ENCODE measurements at regions not wholly inside any gene's neighbourhood (a gene's known extent, or its start where the extent isn't known, plus 50 kb on each side); places are given as distances from the start of the nearest gene placed in this dataset.
"Not testable (repeated sequence)": the region's sequence is repeated elsewhere in the genome, so short reads cannot be mapped to it uniquely, and the experiment has no call there.

- DNase-seq (ENCODE audit: low read depth, low spot score); H3K4me3 ChIP-seq (ENCODE audit: low read length): not testable (repeated sequence)
Measured at GRCh38 chr14:105630293-105630934, 104.0 kb downstream of the TMEM121 start.

GRCh38 chr14:105630935-105631779 lies 104.8 kb downstream of the TMEM121 start:
- H3K4me3 ChIP-seq (ENCODE audit: low read length); DNase-seq (ENCODE audit: low read depth, low spot score): not testable (repeated sequence)

GRCh38 chr14:105632010-105632409 lies 105.6 kb downstream of the TMEM121 start:
- H3K4me3 ChIP-seq (ENCODE audit: low read length), result no peak overlapping the region
- DNase-seq (ENCODE audit: low read depth, low spot score), result no peak

- DNase-seq (ENCODE audit: low read depth, low spot score); H3K4me3 ChIP-seq (ENCODE audit: low read length): not testable (repeated sequence)
Measured at GRCh38 chr14:105633596-105633995, 107.2 kb downstream of the TMEM121 start.

- no peak overlapping the region for H3K4me3 ChIP-seq (ENCODE audit: low read length)
- no peak for DNase-seq (ENCODE audit: low read depth, low spot score)
Measured at GRCh38 chr14:105635560-105635959, 109.2 kb downstream of the TMEM121 start.

GRCh38 chr14:105636021-105636420 lies 109.6 kb downstream of the TMEM121 start:
- DNase-seq (ENCODE audit: low read depth, low spot score); H3K4me3 ChIP-seq (ENCODE audit: low read length): not testable (repeated sequence)

GRCh38 chr14:105636935-105637334 lies 110.6 kb downstream of the TMEM121 start:
- DNase-seq (ENCODE audit: low read depth, low spot score), result no peak
- H3K4me3 ChIP-seq (ENCODE audit: low read length), result no peak overlapping the region

GRCh38 chr14:105637345-105637744 lies 111.0 kb downstream of the TMEM121 start:
- not testable (repeated sequence) for DNase-seq (ENCODE audit: low read depth, low spot score); H3K4me3 ChIP-seq (ENCODE audit: low read length)

GRCh38 chr14:105639969-105640931 lies 113.9 kb downstream of the TMEM121 start:
- DNase-seq (ENCODE audit: low read depth, low spot score); H3K4me3 ChIP-seq (ENCODE audit: low read length): not testable (repeated sequence)

GRCh38 chr14:105641075-105641937 lies 114.9 kb downstream of the TMEM121 start:
- DNase-seq (ENCODE audit: low read depth, low spot score), result no peak
- no peak overlapping the region for H3K4me3 ChIP-seq (ENCODE audit: low read length)

- DNase-seq (ENCODE audit: low read depth, low spot score); H3K4me3 ChIP-seq (ENCODE audit: low read length): not testable (repeated sequence)
Measured at GRCh38 chr14:105641951-105642350, 115.6 kb downstream of the TMEM121 start.

- DNase-seq (ENCODE audit: low read depth, low spot score); H3K4me3 ChIP-seq (ENCODE audit: low read length): not testable (repeated sequence)
Measured at GRCh38 chr14:105642486-105642885, 116.1 kb downstream of the TMEM121 start.

GRCh38 chr14:105643406-105644052 lies 117.1 kb downstream of the TMEM121 start:
- DNase-seq (ENCODE audit: low read depth, low spot score), result not testable (repeated sequence)

GRCh38 chr14:105644053-105644435 lies 117.7 kb downstream of the TMEM121 start:
- DNase-seq (ENCODE audit: low read depth, low spot score); H3K4me3 ChIP-seq (ENCODE audit: low read length): not testable (repeated sequence)

More at GRCh38 chr14:105643406-105644052, 117.1 kb downstream of the TMEM121 start:
- H3K4me3 ChIP-seq (ENCODE audit: low read length), result not testable (repeated sequence)

- DNase-seq (ENCODE audit: low read depth, low spot score); H3K4me3 ChIP-seq (ENCODE audit: low read length): not testable (repeated sequence)
Measured at GRCh38 chr14:105644457-105644856, 118.1 kb downstream of the TMEM121 start.

GRCh38 chr14:105644891-105645290 lies 118.5 kb downstream of the TMEM121 start:
- not testable (repeated sequence) for H3K4me3 ChIP-seq (ENCODE audit: low read length); DNase-seq (ENCODE audit: low read depth, low spot score)

- not testable (repeated sequence) for H3K4me3 ChIP-seq (ENCODE audit: low read length); DNase-seq (ENCODE audit: low read depth, low spot score)
Measured at GRCh38 chr14:105645389-105645788, 119.0 kb downstream of the TMEM121 start.

GRCh38 chr14:105646175-105646574 lies 119.8 kb downstream of the TMEM121 start:
- no peak overlapping the region for H3K4me3 ChIP-seq (ENCODE audit: low read length)
- DNase-seq (ENCODE audit: low read depth, low spot score), result no peak

All from Jurkat, Clone E6-1 (cell line).